ENCODE measurements at regions not wholly inside any gene's neighbourhood (a gene's known extent, or its start where the extent isn't known, plus 50 kb on each side); places are given as distances from the start of the nearest gene placed in this dataset.
"Not testable (repeated sequence)": the region's sequence is repeated elsewhere in the genome, so short reads cannot be mapped to it uniquely, and the experiment has no call there.

GRCh38 chr6:167392631-167393316 lies 67.9 kb downstream of the TTLL2 start:
- DNase-seq: no peak

DNA sequence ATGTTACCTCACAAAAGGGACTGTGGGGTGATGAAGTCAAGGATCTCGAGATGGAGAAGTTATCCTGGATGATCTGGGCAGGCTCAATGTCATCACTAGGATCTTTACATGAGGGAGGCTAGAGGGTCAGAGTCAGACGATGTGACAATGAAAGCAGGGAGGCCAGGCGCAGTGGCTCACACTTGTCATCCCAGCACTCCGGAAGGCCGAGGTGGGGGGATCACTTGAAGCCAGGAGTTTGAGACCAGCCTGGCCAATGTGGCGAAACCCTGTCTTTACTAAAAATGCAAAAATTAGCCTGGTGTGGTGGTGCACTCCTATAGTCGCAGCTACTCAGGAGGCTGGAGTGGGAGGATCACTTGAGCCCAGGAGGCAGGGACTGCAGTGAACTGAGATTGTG lies 68.8 kb downstream of the TTLL2 start:
- DNase-seq: no peak

- DNase-seq: no peak
Observed at GRCh38 chr6:167394339-167394738, 69.5 kb downstream of the TTLL2 start.

GRCh38 chr6:167394820-167395219 lies 69.9 kb downstream of the TTLL2 start:
- no peak for DNase-seq

- no peak for DNase-seq
Observed at GRCh38 chr6:167396068-167396658, 71.3 kb downstream of the TTLL2 start.

- DNase-seq: no peak
Observed at GRCh38 chr6:167396659-167397490, 72.0 kb downstream of the TTLL2 start.

GRCh38 chr6:167397712-167398111 lies 72.8 kb downstream of the TTLL2 start:
- DNase-seq: no peak

DNA sequence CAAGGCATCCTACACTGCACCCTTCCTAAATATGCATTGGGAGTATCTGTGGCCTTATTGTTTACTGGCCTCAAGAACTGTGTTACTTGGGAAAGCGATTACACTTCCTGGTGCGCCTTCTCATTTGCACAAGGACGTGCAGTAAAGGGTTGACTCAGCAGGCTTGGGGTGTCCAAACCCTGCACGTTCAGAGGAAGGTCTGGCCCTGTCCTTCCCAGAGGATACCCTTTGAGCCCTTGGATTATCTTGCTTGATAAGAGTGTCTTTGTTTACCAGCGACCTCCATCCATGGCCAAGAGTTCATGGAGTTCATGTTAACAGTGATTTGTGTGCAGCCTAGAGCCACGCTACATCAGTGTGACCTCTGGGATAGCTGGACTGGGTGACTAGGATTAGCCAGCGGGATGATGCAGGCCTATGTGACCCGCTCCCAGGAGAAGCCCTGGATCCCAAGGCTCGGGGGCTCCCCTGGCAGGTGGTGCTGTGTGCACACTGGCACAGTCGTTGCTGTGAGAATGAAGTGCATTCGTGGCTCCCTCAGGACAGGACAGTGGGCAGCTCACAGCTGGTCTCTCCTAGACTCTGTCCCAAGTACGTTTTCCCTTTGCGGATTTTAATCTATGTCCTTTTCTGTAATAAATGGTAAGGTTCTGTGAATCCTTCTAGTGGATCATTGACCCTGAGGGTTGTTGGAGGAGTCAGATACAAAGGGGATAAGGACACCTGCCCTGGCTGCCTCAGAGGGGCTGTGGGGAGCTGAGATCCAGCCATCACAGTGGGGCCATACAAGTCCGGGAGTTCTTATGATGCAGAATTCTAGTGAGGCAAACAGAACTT lies 73.5 kb downstream of the TTLL2 start:
- no peak for DNase-seq

DNA sequence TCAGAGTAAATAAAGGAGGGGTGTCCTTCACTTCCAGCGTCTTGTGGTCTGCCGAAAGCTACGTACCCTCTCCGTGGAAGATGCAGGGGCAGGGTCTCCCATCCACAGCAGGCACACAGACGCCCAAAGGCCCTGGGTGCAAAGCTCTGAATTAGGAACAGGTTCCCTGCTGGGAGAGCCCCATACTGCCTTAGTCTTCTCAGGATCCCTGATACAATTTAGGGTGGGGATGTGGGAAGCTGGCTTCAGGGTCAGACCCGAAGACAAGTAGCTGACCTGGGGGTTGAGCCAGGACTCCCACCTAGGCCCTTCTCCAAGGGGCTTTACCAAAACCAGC lies 74.1 kb downstream of the TTLL2 start:
- no peak for DNase-seq

GRCh38 chr6:167399599-167399998 lies 74.7 kb downstream of the TTLL2 start:
- no peak for DNase-seq

DNA sequence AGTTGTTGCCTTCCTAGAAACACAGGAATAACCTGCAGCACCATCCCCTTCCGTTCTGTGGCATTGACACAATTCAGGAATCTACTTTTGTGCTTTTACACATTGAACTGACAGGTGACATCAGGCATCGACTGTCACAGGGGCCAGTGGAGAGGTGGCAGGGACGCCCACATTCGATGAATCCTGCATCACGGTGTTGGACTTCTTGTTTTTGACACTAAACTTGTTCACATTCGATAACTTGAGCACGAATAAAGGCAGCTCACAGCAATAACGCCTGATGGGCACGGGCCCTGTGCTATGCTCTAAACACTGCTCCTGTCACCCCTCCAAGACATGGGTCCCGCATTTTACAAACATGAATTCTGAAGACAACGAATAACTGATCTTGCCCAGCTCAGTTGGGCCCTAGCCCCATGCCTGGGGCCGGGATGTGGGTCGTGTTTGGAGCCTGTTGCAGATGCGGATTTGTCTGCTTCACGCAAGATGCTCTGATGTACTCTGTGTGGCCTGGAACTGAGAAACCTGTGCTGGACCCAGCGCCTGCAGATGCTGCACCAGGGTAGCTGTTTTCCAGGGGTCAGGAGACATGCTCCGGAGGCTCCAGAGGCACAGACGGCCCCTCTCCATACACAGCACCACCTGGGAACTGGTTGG lies 75.7 kb downstream of the TTLL2 start:
- DNase-seq: no peak

GRCh38 chr6:167401525-167402194 lies 76.8 kb downstream of the TTLL2 start:
- DNase-seq: no peak

DNA sequence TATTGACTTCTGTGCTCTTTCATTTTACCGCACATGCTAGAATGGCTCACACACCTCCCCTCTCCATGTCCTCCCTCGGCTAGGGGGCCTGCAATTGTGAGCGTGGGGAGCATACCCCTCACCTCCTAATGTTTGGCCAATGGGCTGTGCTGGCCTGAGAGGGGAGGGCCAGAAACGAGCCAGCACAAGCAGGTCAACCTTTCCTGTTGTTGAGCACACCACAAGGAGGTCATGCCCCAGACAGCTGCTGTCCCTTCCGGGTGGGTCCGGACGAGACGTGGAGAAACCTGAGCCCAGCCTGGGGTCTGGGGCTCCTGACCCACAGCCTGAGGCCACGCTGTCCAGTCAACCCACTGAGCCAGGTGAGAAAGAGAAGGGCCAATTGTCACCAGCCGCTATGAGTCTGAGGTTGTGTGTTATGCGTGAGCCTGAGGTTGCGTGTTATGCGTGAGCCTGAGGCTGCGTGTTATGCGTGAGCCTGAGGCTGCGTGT lies 77.4 kb downstream of the TTLL2 start:
- no peak for DNase-seq

- DNase-seq: no peak
Observed at GRCh38 chr6:167403427-167403826, 78.5 kb downstream of the TTLL2 start.

GRCh38 chr6:167404385-167405049 lies 79.6 kb downstream of the TTLL2 start:
- DNase-seq: no peak

- no peak for DNase-seq
Observed at GRCh38 chr6:167405778-167406532, 81.1 kb downstream of the TTLL2 start.

DNA sequence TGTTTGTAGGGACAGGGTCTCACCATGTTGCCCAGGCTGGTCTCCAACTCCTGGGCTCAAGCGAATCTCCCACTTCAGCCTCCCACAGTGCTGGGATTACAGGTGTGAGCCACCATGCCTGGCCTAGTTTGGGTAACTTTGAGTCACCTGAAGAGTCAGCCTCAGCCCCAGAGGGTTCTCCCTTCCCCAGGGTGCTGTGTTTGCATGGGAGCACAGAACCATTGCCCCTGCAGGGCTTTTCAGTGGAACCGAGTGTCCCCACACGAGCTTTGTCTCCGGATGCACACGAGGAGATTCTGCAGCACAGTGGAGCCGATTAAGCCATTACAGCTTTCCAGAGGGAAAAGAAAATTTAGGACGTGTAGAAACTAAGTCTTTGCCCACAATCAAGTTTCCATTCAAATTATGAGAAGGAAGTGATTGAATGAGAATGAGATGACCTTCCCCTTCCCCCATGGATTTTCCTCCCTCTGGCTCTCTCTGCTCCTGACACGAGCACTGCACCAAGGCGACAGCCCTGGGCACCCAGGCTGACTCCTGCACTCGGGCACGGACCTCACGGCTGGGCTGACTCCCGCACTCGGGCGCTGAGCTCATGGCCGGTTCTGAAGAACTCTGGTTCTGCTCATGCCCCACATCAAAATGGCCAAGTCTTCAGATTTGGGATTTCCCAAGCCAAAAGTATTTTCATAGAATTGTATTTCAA lies 81.8 kb downstream of the TTLL2 start:
- DNase-seq: not testable (repeated sequence)

DNA sequence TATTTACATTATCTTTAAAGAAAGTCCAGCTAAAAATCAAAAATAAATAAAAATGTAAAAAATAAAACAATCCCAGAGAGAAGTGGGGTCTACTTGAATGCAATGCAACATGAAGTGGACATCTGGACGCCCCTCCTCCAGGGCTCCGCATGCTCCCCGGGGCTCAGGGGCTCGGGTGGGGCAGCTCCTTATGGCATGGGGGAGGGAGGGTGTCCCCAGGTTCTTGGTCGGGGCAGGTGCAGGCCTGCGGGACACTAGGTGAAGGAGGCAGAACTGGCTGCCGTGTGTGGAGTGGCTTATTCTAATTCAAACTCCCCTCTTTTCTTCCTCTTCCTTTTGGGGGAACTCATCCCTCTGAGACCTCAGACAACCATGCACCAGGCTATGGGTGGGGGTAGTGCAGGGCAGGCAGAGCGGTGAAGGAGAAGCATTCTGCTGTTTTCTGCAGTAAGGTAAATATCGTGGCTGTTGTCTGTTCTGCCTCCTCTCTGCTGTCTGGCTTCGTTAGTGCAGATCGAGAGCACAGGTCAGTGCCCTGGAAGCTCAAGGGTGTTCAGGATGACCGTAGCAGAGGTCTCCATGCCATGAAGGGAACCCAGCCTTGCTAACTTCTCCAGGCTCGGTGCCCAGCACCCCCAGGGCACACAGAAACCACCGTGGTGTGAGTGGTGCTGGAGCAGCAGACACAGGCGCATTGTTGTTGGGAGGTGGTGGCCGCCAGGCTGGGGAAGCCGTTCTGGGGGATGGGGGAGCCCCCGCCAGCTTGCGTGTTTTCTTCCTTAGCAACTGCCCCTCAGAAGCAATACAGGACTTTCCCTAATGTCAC lies 82.6 kb downstream of the TTLL2 start:
- DNase-seq: no peak
